IMR-90 (cell line): ENCODE measurements at regions not wholly inside any gene's neighbourhood (a gene's known extent, or its start where the extent isn't known, plus 50 kb on each side); places are given as distances from the start of the nearest gene placed in this dataset.

Source experiments
- ATAC-seq: fragments of 200-7000 bp; cut with Tn5 transposase; 2 replicates; pipeline ENCODE4 v1.9.1; 2020; ENCODE audit warnings: low read depth, mild to moderate bottlenecking, moderate library complexity
- BruUV-seq: library from RNA; stranded (reverse); fragments of 400-500 nt; replicated peaks from 2 replicates; lab custom pipeline; 2021; lab: Mats Ljungman, UMichigan
- CTCF ChIA-PET: fragments of 300-600 bp; formaldehyde crosslinking; extraction: SDS; loops from one replicate; lab custom pipeline; 2021; ENCODE audit warnings: antibody characterized with exemption; lab: Yijun Ruan, JAX
- POLR2A ChIA-PET: fragments of 300-600 bp; sonication (Branson Sonifier 250); formaldehyde crosslinking; loops from one replicate; lab custom pipeline; 2022; ENCODE audit warnings: antibody characterized with exemption; ENCODE audit not compliant: unreplicated experiment; lab: Charles Lee
- DNase-seq: peaks from one replicate; pipeline ENCODE4 v3.0.0; 2013
- H2AFZ ChIP-seq: replicated peaks from 2 replicates; pipeline ENCODE3; 2013; ENCODE audit warnings: low read length, mild to moderate bottlenecking; ENCODE audit not compliant: poor library complexity
- H2AK5ac ChIP-seq: 2 replicates; pipeline ENCODE4 v1.6.1; 2013; ENCODE audit warnings: low read depth, low read length, inconsistent platforms
- H2AK9ac ChIP-seq: replicated peaks from 2 replicates; pipeline ENCODE3; 2013; ENCODE audit warnings: mild to moderate bottlenecking, low read depth, low read length, moderate library complexity; ENCODE audit not compliant: poor library complexity
- H2BK120ac ChIP-seq: 2 replicates; pipeline ENCODE4 v1.6.1; 2013; ENCODE audit warnings: low read depth, low read length, inconsistent platforms
- H2BK15ac ChIP-seq: 3 replicates; pipeline ENCODE4 v1.6.1; 2013; ENCODE audit warnings: low read depth, low read length, inconsistent platforms
- H2BK20ac ChIP-seq: 2 replicates; pipeline ENCODE4 v1.6.1; 2013; ENCODE audit warnings: low read depth, mild to moderate bottlenecking, inconsistent platforms, low read length, moderate library complexity
- H2BK5ac ChIP-seq: 2 replicates; pipeline ENCODE4 v1.6.1; 2013; ENCODE audit warnings: mild to moderate bottlenecking, low read depth, low read length, inconsistent platforms; ENCODE audit not compliant: poor library complexity, severe bottlenecking
- H3K14ac ChIP-seq: replicated peaks from 2 replicates; pipeline ENCODE4 v1.6.1; 2013; ENCODE audit warnings: low read depth, low read length, inconsistent platforms
- H3K18ac ChIP-seq: 2 replicates; pipeline ENCODE4 v1.6.1; 2013; ENCODE audit warnings: low read depth, low read length, control low read depth
- H3K23ac ChIP-seq: 2 replicates; pipeline ENCODE4 v1.6.1; 2013; ENCODE audit warnings: low read depth, low read length, inconsistent platforms
- H3K27ac ChIP-seq: 2 replicates; pipeline ENCODE4 v1.5.1; 2013; ENCODE audit warnings: mild to moderate bottlenecking, control low read depth, low read length; ENCODE audit not compliant: insufficient read depth
- H3K27me3 ChIP-seq: 2 replicates; pipeline ENCODE4 v1.6.1; 2013; ENCODE audit warnings: low read length; ENCODE audit not compliant: control insufficient read depth, insufficient read depth
- H3K36me3 ChIP-seq: 2 replicates; pipeline ENCODE4 v1.6.1; 2013; ENCODE audit warnings: low read length, mixed read lengths; ENCODE audit not compliant: control insufficient read depth, insufficient read depth
- H3K4ac ChIP-seq: 2 replicates; pipeline ENCODE4 v1.6.1; 2013; ENCODE audit warnings: low read depth, low read length, inconsistent platforms
- H3K4me1 ChIP-seq: 2 replicates; pipeline ENCODE4 v1.6.1; 2013; ENCODE audit warnings: low read length, mixed read lengths; ENCODE audit not compliant: control insufficient read depth, insufficient read depth
- H3K4me2 ChIP-seq: 2 replicates; pipeline ENCODE4 v1.6.1; 2013; ENCODE audit warnings: low read depth, mild to moderate bottlenecking, control low read depth, low read length, moderate library complexity
- H3K4me3 ChIP-seq: 2 replicates; pipeline ENCODE4 v1.5.1; 2013; ENCODE audit warnings: low read depth, mild to moderate bottlenecking, control low read depth, low read length, moderate library complexity; ENCODE audit not compliant: insufficient read depth
- H3K56ac ChIP-seq: 2 replicates; pipeline ENCODE4 v1.6.1; 2013; ENCODE audit warnings: low read length, inconsistent platforms; ENCODE audit not compliant: insufficient read depth; ENCODE audit errors: extremely low read depth
- H3K79me1 ChIP-seq, 2 experiments: 2 replicates each; pipeline ENCODE4 v1.6.1; 2013; ENCODE audit warnings: low read length in 2 of 2, inconsistent platforms in 1 of 2, low read depth in 1 of 2
- H3K9ac ChIP-seq: 2 replicates; pipeline ENCODE4 v1.6.1; 2013; ENCODE audit warnings: low read depth, low read length, control low read depth
- H3K9me1 ChIP-seq: 2 replicates; pipeline ENCODE4 v1.6.1; 2013; ENCODE audit warnings: low read length, inconsistent platforms; ENCODE audit not compliant: insufficient read depth
- H3K9me3 ChIP-seq: 2 replicates; pipeline ENCODE4 v1.6.1; 2013; ENCODE audit warnings: low read length; ENCODE audit not compliant: control insufficient read depth, insufficient read depth
- H4K20me1 ChIP-seq: 2 replicates; pipeline ENCODE4 v1.6.1; 2013; ENCODE audit warnings: low read length, inconsistent platforms; ENCODE audit not compliant: insufficient read depth
- H4K5ac ChIP-seq: 2 replicates; pipeline ENCODE4 v1.6.1; 2013; ENCODE audit warnings: mild to moderate bottlenecking, low read depth, low read length, control low read depth
- H4K8ac ChIP-seq, 2 experiments: 2 replicates each; pipeline ENCODE4 v1.6.1; 2013; ENCODE audit warnings: low read depth in 2 of 2, low read length in 2 of 2, control low read depth in 1 of 2, inconsistent platforms in 1 of 2
- H4K91ac ChIP-seq: 2 replicates; pipeline ENCODE4 v1.6.1; 2013; ENCODE audit warnings: low read depth, low read length, inconsistent platforms; ENCODE audit not compliant: insufficient read depth
- BHLHE40 ChIP-seq: fragments of 150-350 bp; IDR thresholded peaks from 2 replicates; pipeline ENCODE4 v1.6.1; 2016; ENCODE audit warnings: mild to moderate bottlenecking, low read depth, low read length
- CEBPB ChIP-seq: IDR thresholded peaks from 2 replicates; pipeline ENCODE4 v1.6.1; 2012; ENCODE audit warnings: low read depth, low read length, improper control_type of control experiment
- FOS ChIP-seq: fragments of 150-350 bp; IDR thresholded peaks from 2 replicates; pipeline ENCODE4 v1.6.1; 2016; ENCODE audit warnings: low read depth, low read length
- MAZ ChIP-seq: IDR thresholded peaks from 2 replicates; pipeline ENCODE4 v1.6.1; 2012; ENCODE audit warnings: low read depth, mild to moderate bottlenecking, low read length, improper control_type of control experiment, moderate library complexity, borderline replicate concordance
- NFE2L2 ChIP-seq: fragments of 150-350 bp; IDR thresholded peaks from 2 replicates; pipeline ENCODE4 v1.6.1; 2016; ENCODE audit warnings: low read depth, mild to moderate bottlenecking, low read length
- POLR2A ChIP-seq: IDR thresholded peaks from 2 replicates; pipeline ENCODE4 v1.6.1; 2012; ENCODE audit warnings: mild to moderate bottlenecking, low read depth, low read length
- RAD21 ChIP-seq: IDR thresholded peaks from 2 replicates; pipeline ENCODE4 v1.6.1; 2012; ENCODE audit warnings: low read length, improper control_type of control experiment
- RFX5 ChIP-seq: IDR thresholded peaks from 2 replicates; pipeline ENCODE4 v1.8.0; 2012; ENCODE audit warnings: low read depth, mild to moderate bottlenecking, low read length, moderate library complexity
- SMC3 ChIP-seq: fragments of 150-350 bp; IDR thresholded peaks from 2 replicates; pipeline ENCODE4 v1.6.1; 2016; ENCODE audit warnings: low read depth, mild to moderate bottlenecking, antibody characterized with exemption, low read length, moderate library complexity
- WGBS, 2 experiments: methylation state at CpG; one replicate each; pipeline versions ENCODE4 v1.1.5 to v1.1.7; 2013; ENCODE audit warnings: missing lambda C conversion rate in 2 of 2; ENCODE audit not compliant: insufficient read length in 1 of 2; ENCODE audit errors: extremely low coverage in 2 of 2; 5-methylcytosine and 5-hydroxymethylcytosine counted together
- dilution Hi-C: fragments of 300-500 bp; cut with HindIII; formaldehyde crosslinking; loops from one replicate; pipeline ENCODE4 v1.14.3; 2018; ENCODE audit warnings: low sequenced_read_pairs; ENCODE audit not compliant: unreplicated experiment
- in situ Hi-C: fragments of 300-500 bp; cut with MboI; formaldehyde crosslinking; loops from 3 replicates; pipeline ENCODE4 v1.14.3; 2019; ENCODE audit warnings: low sequenced_read_pairs, inconsistent platforms, mixed read lengths
- intact Hi-C: fragments of 100-400 bp; cut with micrococcal nuclease; formaldehyde crosslinking; loops from 2 replicates; pipeline ENCODE4 v1.10.0; 2022

DNA sequence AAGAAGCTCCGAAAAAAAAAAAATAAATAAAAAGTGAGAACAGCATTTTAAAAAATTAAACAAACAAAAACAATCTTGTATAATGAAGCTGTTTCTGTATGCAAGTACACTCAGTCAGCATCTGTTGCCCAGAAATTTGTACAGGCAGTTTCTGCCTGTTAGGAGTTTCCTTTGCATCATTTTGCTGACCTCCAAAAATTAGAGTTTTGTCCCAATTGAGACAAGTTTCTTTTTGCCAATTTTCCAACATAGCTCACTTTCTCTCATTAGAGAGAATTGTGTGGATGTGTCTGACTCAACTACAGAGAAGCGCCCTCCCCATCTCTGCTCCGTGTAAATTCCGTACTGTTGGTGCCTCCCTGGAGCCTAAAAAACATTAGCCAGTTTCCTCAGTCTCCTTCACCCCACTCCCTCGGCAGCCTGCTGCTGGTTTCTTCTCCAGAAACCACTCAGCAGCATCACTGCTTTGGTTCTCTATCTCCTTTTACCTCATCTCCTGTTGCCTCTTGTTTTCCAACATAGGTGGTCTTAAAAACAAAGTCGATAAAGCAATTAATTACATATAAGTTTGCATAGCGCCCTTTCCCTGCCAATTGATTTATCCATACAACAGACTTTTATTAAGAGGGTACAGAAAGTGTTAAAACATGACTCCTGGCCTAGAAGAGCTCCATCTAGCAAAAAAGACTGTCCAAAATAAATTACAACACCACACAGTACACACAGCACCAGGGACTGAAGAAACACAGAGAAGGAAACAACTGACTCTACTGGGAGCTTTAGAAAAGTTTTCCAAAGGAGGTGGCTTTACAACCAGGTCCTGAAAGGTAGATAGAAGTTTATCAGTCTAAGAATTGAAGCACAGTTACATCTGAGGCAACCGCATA is 286.7 kb downstream of the SHOX2 start:
- no peak overlapping the region for H4K8ac ChIP-seq
- WGBS, 2 experiments: no CpG with 5 or more reads among the region's 8 CpGs
- no peak overlapping the region for H2AK9ac ChIP-seq
- no peak overlapping the region for H4K5ac ChIP-seq
- ChIA-PET CTCF (interaction anchor here (0.7 to 1.1 kb wide), 3 partner anchors 13 to 813 kb away, joined by 3 to 4 read pairs (median 3); no protein-coding TSS in a partner anchor), POLR2A (no interaction called here)
- no peaks in the 10 kb centered on the region for H3K4me1 ChIP-seq
- no peak overlapping the region for H2AFZ ChIP-seq
- H3K4me3 ChIP-seq: no peak overlapping the region
- H3K9ac ChIP-seq: no peak overlapping the region
- TF ChIP-seq POLR2A: no peak
- TF ChIP-seq RAD21: no peak
- no peak for TF ChIP-seq FOS
- no peak for TF ChIP-seq BHLHE40
- TF ChIP-seq SMC3: no peak
- TF ChIP-seq NFE2L2: no peak
- TF ChIP-seq RFX5: no peak
- TF ChIP-seq CEBPB: no peak
- TF ChIP-seq MAZ: no peak
- no peak overlapping the region for H2BK120ac ChIP-seq
- H3K27ac ChIP-seq: no peak overlapping the region
- no peak overlapping the region for H2BK15ac ChIP-seq
- no peak overlapping the region for H2BK20ac ChIP-seq
- no peaks in the 10 kb centered on the region for H3K36me3 ChIP-seq
- H4K91ac ChIP-seq: no peak overlapping the region
- H3K79me1 ChIP-seq: no peaks in the 10 kb centered on the region
- no peak overlapping the region for H3K4me2 ChIP-seq
- no peak overlapping the region for H3K18ac ChIP-seq
- H3K9me1 ChIP-seq: no peaks in the 10 kb centered on the region
- H3K27me3 ChIP-seq: peaks cover 4% of the 10 kb centered on the region
- dilution Hi-C loops: no loop called here
- H4K20me1 ChIP-seq: no peaks in the 10 kb centered on the region
- H3K23ac ChIP-seq: no peak overlapping the region
- no peak overlapping the region for H2AK5ac ChIP-seq
- H3K56ac ChIP-seq: no peak overlapping the region
- H3K9me3 ChIP-seq: no peaks in the 10 kb centered on the region
- H3K14ac ChIP-seq: no peak overlapping the region
- ATAC-seq (no peak), DNase-seq (no peak)
- in situ Hi-C loops: no loop called here
- intact Hi-C loops: no loop called here
- BruUV-seq: no TSS peak
- no peak overlapping the region for H2BK5ac ChIP-seq
- no peak overlapping the region for H3K4ac ChIP-seq
